Ramos (cell line): ENCODE measurements at regions not wholly inside any gene's neighbourhood (a gene's known extent, or its start where the extent isn't known, plus 50 kb on each side); places are given as distances from the start of the nearest gene placed in this dataset.

ENCODE experiments used
- in situ Hi-C: fragments of 300-500 bp; cut with MboI; formaldehyde crosslinking; loops from one replicate; pipeline ENCODE4 v1.14.3; 2022; ENCODE audit warnings: low sequenced_read_pairs; ENCODE audit not compliant: unreplicated experiment

DNA sequence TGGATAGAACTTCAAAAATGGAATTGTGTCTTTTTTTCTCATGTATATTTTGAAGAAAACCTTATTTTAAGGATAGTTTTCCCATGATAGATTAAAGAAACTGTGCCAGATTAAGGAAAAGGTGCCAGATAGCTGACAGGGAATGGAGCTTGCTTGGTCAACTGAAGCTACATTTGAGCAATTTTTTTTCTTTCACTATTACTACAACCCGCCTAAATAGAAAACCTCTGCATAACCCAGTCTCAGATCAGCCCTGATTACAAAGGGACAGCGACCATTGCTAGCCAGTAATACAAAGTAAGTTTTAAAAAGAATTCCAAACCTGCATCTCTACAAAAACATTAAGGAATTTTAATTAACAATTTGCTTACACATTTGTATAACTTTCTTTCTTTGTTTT is 1123.4 kb upstream of the LRRTM3 start:
- in situ Hi-C loops: no loop called here

DNA sequence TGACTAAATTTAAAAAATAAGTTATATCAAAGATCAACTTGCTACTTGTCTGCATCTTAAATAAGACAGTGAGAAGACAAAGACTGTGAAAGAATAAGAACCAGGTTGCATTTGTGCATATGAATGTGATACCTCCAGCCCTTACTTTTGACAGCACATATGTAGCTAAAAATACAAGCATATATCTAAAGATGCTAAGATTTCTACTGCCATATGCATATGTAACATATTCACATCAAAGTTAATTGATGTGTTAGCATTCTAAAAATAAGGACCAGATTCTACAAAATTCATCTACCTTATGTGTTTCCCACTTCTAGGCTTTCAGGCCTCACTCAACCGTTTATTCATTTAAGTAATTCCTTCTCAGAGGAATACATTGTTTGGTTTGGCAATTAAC is 1120.3 kb upstream of the LRRTM3 start:
- in situ Hi-C loops: no loop called here

DNA sequence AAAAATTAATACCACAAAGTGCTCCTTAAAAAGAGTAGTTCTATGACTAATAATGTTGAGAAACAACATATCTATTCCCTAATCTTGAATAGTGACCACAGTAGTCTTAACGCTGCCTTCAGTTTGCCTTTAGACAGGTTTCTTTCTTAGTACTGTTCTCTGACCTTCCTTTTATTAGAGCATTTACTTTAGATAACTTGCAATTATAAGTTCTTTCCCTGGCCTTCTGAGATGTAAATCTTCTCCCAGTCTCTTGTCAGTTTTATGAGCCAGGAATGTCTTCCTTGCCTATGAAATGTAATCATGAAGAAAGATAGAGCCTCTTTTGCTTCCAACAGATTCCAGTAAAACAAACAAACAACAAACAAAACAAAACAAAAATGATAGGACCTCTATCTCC is 1119.8 kb upstream of the LRRTM3 start:
- in situ Hi-C loops: no loop called here

DNA sequence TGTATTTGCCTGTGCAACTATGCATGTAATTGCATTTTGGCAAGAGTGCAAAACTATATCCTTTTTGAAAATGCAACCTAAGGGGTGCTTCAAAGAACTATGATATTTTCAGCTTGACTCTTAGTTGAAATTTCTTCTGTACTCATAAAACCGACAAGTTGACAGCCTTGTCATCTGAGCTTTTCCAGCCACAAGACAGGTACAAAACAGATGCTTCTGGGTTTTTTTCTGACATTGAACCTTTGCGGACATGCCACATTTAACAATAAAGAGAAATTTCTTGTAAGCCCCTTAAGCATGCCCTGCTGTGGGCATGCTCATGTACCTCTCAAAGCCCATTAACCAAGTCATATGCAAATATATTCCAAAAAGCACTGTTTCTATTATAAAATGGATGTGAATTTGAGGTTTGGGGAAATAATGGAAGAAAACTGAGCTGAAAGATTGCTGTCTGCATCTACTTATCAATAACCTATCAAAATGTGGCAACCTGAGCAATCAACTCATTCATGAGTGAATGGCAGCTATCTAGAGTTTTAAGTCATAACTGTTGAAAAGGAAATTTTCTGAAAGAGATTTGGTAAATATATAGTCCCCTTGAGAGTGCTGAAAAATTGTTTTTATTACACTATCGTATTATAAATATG is 1117.0 kb upstream of the LRRTM3 start:
- in situ Hi-C loops: no loop called here

DNA sequence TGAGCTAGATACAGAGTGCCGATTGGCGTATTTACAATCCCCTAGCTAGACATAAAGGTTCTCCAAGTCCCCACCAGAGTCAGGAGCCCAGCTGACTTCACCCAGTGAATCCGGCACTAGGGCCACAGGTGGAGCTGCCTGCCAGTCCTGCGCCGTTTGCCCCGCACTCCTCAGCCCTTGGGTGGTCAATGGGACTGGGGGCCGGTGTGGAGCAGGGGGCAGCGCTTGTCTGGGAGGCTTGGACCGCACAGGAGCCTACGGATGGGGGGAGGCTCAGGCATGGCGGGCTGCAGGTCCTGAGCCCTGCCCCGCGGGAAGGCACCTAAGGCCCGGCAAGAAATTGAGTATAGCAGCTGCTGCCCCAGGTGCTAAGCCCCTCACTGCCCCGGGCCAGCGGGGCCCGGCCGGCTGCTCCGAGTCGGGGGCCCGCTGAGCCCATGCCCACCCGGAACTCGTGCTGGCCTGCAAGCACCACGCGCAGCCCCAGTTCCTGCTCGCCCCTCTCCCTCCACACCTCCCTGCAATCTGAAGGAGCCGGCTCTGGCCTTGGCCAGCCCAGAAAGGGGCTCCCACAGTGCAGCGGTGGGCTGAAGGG is 1113.8 kb upstream of the LRRTM3 start:
- in situ Hi-C loops: no loop called here

DNA sequence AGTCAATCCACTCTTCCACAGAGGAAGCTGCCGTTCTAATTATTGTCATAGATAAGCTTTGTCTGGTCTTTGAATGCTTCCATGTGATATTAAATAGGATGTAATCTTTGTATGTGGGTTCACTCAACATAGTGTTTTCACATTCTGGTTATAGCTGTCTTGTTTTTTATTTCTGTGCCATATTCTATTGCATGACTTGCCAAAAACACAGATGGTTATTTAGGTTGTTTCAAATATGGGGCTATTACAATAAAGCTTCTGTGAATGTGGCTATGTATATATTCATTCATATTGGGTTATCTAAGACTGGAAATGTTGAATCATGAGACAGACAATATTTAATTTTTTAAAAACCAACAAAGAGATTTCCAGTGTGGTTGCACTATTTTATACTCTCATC is 1109.3 kb upstream of the LRRTM3 start:
- in situ Hi-C loops: no loop called here

DNA sequence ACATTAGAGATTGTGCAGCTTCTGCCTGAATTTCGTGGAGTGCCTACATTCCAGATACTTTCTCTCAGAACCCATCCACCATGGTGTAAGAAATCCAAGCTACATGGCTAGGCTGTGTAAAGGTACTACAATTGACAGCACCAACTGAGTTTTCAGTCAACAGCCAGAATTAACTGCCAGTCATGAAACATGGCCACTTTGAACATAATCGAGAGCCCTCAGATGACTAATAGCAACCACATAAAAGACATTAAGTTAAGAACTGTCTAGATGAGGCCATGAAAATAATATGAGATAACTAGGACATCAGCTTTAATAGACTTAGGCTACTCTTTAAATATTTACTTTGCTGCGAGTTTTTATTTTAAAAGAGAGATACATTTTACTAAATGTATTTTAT is 1106.8 kb upstream of the LRRTM3 start:
- in situ Hi-C loops: no loop called here

DNA sequence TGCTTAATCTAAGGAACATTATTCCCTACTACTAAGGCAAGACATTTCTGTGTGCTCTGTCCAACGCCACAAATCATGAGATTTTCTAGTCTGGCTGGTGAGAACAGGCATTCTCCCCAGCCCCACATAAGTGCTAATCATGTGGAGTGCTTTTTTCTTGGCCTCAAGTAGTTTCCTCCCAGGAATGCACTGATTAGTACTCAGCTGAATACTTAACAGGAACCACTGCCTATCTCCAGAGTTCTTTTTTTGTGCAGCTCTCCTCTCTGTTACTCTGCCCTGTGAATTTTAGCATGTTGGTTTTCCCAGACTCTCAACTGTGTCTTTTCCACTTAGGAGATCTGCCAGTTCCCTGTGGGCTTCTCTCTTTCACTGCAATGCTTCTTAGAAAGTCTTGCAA is 1098.5 kb upstream of the LRRTM3 start:
- in situ Hi-C loops: no loop called here

DNA sequence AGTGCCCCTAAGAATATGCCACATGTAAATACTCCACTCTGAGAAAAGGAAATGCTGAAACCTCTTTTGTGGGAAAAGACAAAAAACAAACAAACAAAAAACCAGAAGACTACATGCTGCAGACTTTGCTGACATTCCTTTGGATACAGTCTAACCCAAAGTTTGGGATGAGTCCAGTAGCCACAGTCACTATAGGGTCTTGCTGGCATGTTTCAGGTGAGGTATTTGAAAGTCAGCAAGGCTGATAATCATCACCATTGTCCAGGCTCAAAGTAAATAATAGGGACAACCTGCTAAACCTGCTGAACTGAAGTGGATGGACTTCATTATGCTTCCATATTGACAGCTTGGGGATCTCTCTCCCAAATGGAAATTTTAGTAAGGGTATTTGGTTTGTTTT is 1087.0 kb upstream of the LRRTM3 start:
- in situ Hi-C loops: no loop called here

DNA sequence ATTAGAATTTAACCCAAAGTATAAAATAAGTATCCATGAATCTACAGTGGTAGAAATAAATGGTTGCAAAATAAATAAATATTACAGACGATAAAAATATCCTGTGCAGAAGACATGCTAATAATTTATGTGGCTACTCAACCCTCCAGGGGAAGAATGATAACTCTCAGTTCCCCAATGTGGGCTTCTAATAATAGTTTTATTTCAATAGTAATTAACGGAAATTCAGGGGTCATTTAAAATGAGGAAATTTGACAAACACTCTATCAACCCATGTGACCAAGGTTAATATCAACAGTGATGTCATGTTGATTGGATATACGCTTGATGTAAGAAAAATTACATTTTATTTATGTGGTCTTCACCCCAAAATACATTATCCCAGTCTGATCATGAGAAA is 1082.6 kb upstream of the LRRTM3 start:
- in situ Hi-C loops: no loop called here

DNA sequence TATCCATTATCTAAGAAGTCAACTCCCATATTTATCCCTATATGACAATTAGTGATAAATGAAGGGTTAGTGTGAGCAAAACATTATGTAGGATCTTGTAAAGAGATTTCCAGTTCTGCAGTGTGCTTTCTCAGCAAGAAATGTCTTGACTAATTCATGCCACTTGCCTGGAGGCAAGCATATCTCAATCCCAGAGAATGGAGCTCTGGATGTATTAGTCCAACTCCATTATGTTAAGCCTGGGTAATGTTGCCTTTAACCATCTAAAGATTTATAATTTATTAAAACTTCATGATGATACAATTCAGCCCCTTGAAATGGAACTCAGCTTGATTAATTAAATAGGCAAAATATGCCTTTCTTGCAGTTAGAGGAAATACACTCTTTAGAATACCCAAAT is 1079.9 kb upstream of the LRRTM3 start:
- in situ Hi-C loops: no loop called here

DNA sequence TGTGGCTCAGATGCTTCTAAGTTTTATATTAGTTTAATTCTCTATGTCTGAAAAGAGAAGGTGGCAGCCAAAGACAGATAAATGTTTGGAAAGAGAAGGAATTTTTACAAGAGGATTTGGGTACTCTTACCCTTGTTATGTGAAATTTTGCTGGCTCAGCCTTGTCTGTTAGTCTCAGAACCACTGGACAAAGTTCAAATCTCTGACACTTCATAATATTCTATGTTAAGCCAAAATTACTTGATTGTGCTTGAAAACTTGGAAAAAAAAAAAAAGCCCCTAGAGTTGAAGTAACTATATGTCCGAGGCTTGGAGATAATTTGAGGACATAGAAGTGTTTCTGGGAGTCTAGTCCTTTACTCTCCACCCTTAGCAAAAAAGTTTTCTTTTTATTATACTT is 1079.3 kb upstream of the LRRTM3 start:
- in situ Hi-C loops: no loop called here

DNA sequence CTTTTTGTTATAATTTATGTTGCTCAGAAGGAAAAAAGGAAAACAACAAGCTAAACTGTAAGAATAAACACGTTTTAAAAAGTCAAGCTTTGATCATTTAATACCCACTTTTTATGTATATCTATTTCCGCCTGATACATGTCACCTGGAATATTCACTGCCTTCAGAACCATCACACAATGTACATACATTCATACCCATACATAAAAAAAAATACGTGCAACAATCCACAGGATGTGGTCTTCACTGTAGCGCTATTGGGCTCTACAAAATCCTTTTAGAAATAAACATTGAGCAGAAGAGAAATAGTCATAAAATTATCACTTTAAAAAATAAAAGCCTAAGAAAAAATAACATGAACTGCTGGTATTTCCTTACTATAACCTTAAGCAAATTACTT is 1078.9 kb upstream of the LRRTM3 start:
- in situ Hi-C loops: no loop called here

DNA sequence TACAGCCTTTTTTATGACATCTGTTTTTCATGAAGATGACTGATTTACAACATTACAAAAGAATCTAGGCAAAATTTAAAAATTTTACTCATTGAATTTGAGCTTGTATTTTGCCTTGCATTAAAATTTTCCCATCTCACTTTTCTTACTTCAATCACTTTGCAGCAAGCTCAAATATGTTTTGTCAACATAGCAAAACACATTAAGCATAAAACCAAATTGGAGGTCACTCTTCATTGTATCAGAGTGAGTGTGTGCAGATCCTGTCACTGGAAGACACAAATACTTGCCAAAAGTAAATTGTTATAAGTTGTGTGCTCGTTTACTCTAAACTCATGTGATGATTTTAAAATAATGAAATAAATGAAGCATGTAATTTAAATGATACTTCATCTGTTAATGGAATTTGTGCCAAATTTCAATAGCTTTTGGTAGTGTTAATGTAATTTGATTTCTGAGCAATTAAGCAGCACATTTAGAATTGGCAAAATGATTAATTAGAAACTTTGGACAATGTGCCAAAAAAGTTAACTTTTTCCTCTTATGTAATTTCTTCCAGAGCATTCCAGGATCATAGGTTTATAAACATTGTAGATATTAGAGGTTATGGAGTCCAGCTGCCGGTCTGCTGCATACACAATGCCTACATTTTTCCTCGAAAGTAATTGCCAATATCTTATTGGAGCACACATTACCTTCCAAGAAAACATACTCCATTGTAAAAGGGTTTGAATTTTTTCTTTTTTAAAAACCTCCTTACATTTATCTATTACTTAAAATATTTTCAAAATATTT is 1078.2 kb upstream of the LRRTM3 start:
- in situ Hi-C loops: no loop called here

DNA sequence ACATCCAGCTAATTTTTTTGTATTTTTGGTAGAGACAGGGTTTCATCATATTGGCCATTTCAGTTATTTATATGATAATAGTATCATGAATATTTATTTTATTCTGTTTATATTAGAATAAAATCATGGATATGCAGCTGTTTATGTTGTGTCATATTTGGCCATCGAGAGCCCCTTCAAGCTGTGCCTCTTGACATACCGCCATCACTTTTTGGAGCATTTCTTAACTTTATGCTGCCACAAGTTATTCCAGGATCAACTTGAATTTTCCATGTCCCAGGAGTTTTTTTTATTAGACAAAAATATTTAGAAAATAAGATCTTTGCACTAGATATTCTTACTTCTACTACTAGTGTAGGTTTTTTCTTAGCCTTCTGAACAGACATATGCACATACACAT is 1067.0 kb upstream of the LRRTM3 start:
- in situ Hi-C loops: no loop called here

DNA sequence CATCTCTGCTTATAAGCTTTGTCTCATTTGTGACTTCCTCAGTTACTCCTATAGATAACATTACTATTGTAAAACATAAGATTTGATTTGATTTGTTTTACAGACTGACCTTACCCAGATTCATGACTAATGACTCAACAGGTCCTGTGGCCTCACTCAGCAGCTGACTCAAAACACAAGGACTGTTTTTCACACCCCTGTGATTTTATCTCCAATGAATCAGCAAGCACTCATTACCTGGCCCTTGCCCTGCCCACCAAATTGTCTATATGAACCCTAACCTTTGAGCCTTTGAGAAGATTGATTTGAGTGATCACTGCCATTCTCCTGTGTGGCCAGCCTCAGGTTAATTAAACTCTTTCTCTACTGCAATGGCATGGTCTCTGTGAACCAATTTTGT is 1064.6 kb upstream of the LRRTM3 start:
- in situ Hi-C loops: no loop called here
